Heart right ventricle (tissue), 16 donors: ENCODE measurements at regions not wholly inside any gene's neighbourhood (a gene's known extent, or its start where the extent isn't known, plus 50 kb on each side); places are given as distances from the start of the nearest gene placed in this dataset.
A peak's percentile ranks its signal among the peaks of the same experiment; 100 is the strongest.

Experiments
- ATAC-seq, 8 donors: fragments of 200-7000 bp; cut with Tn5 transposase; one replicate each; pipeline ENCODE4 v1.9.1; 2020; ENCODE audit warnings: mild to moderate bottlenecking in 8 of 8, moderate library complexity in 8 of 8, moderate number of reproducible peaks in 1 of 8
- DNase-seq, 2 donors: peaks; one replicate each; pipeline ENCODE4 v3.0.0-alpha.2; 2020
- H3K27ac ChIP-seq, 10 donors: fragments of 200-600 bp; sonication (generic) in 2 of 10; one replicate each; pipeline versions ENCODE4 v1.5.0 to v1.8.0; 2020 to 2022; ENCODE audit warnings: mild to moderate bottlenecking in 3 of 10
- H3K27me3 ChIP-seq, 7 donors: fragments of 200-600 bp; one replicate each; pipeline ENCODE4 v1.8.0; 2021 to 2022; ENCODE audit warnings: mild to moderate bottlenecking in 2 of 7
- H3K36me3 ChIP-seq, 9 donors: fragments of 200-600 bp; sonication (generic) in 1 of 9; one replicate each; pipeline versions ENCODE4 v1.5.0 to v1.8.0; 2020 to 2022; ENCODE audit warnings: mild to moderate bottlenecking in 2 of 9
- H3K4me1 ChIP-seq, 9 donors: fragments of 200-600 bp; sonication (generic) in 1 of 9; one replicate each; pipeline versions ENCODE4 v1.5.0 to v1.8.0; 2020 to 2022; ENCODE audit warnings: mild to moderate bottlenecking in 4 of 9
- H3K4me3 ChIP-seq, 10 donors: fragments of 200-600 bp; sonication (generic) in 2 of 10; one replicate each; pipeline versions ENCODE4 v1.5.0 to v1.8.0; 2020 to 2022; ENCODE audit warnings: mild to moderate bottlenecking in 7 of 10, moderate library complexity in 2 of 10
- H3K9me3 ChIP-seq, 11 donors: fragments of 200-600 bp in 10 of 11; sonication (generic) in 2 of 11; one replicate each; pipeline versions ENCODE4 v1.5.0 to v1.8.0; 2013 to 2022; ENCODE audit warnings: mild to moderate bottlenecking in 2 of 11, control low read depth in 1 of 11, moderate library complexity in 1 of 11
- CTCF ChIP-seq, 9 donors: fragments of 200-600 bp; sonication (generic) in 2 of 9; IDR thresholded peaks; one replicate each; pipeline versions ENCODE4 v1.5.0 to v1.8.0; 2021 to 2022; ENCODE audit warnings: antibody characterized with exemption in 9 of 9, mild to moderate bottlenecking in 5 of 9, moderate library complexity in 1 of 9
- WGBS, 2 donors: extraction: QIAGEN DNeasy Blood & Tissue Kit; methylation state at CpG; one replicate each; pipeline ENCODE4 v1.1.7; 2013; ENCODE audit warnings: inconsistent platforms in 1 of 2; 5-methylcytosine and 5-hydroxymethylcytosine counted together
- intact Hi-C, 10 donors: fragments of 100-400 bp; cut with DNase I; formaldehyde crosslinking; loops; one replicate each; pipeline versions ENCODE4 v1.11.1 to v1.14.2; 2022
- donor health status: Arrhythmogenic right ventricular cardiomyopathy.
- donor health status: ischemic (EF 13 %, LVEDD 7.1; RV severe dilation, severe dysfunction).
- donor health status: healthy with polysubstance abuse.
- donor health status: DM: no; HTN: yes; CAD: no.
- donor health status: DM: no; HTN: no; CAD: no.
- donor health status: ischemic (EF 25% LVEDD 6.9; RV normal size, moderate dysfunction).
- donor health status: ischemic (EF 25% LVEDD 5.7; RV mildly dilated, moderate dysfunction).
- donor health status: healthy.
- donor health status: DM: yes; HTN: yes; CAD: no.
- donor health status: Ischemic cardiomyopathy.
- donor health status: ischemic (EF 35%, LVEDD 5.7; RV mildly dilated, moderate dysfunction).
- donor health status: nonischemic (EF 11% LVEDD 7.7; RV severe dilation, severe dysfunction).
- donor health status: DM: yes; HTN: yes; CAD: no.
- donor health status: PGD.
- donor health status: ischemic (EF 29% LVEDD 5.4; RV normal size, mild dysfunction).
- donor health status: nonischemic (EF 23%, LVEDD 6.1; RV moderate dilation, normal function).

- no peaks in the 10 kb centered on the region for H3K4me1 ChIP-seq
- no peak for TF ChIP-seq CTCF (IDR thresholded peaks at IDR 0.05)
These were observed 220.2 kb upstream of the MAD2L1 start for GRCh38 chr4:120286813-120287212.

GRCh38 chr4:120281581-120281980 is 214.9 kb upstream of the MAD2L1 start:
- H3K4me3 ChIP-seq: no peak overlapping the region
- TF ChIP-seq CTCF (IDR thresholded peaks at IDR 0.05): no peak
- no peak overlapping the region for H3K27ac ChIP-seq
- intact Hi-C loops: no loop called here
- no peaks in the 10 kb centered on the region for H3K9me3 ChIP-seq
- H3K4me1 ChIP-seq: peaks cover 0 to 7% (median 3%) of the 10 kb centered on the region in 9 donors
- DNase-seq (no peak), ATAC-seq (no peak)
- H3K36me3 ChIP-seq: no peaks in the 10 kb centered on the region
- no peaks in the 10 kb centered on the region for H3K27me3 ChIP-seq

More at GRCh38 chr4:120286813-120287212, 220.2 kb upstream of the MAD2L1 start:
- DNase-seq: no peak
- H3K4me3 ChIP-seq: no peak overlapping the region
- no peak overlapping the region for H3K27ac ChIP-seq
- WGBS, 2 donors: 60 to 75% methylated on average over 2 of the region's 2 CpGs
- H3K27me3 ChIP-seq: no peaks in the 10 kb centered on the region
- no peak for ATAC-seq
- H3K36me3 ChIP-seq: no peaks in the 10 kb centered on the region
- intact Hi-C loops: no loop called here
- H3K9me3 ChIP-seq: no peaks in the 10 kb centered on the region

- no peak overlapping the region for H3K27ac ChIP-seq
- ATAC-seq: peak in 1 of 8 donors; percentile 53
- no peaks in the 10 kb centered on the region for H3K36me3 ChIP-seq
- no peaks in the 10 kb centered on the region for H3K27me3 ChIP-seq
- TF ChIP-seq CTCF (IDR thresholded peaks at IDR 0.05): no peak
- no peaks in the 10 kb centered on the region for H3K9me3 ChIP-seq
- H3K4me1 ChIP-seq: peaks cover 0 to 7% (median 3%) of the 10 kb centered on the region in 9 donors
- H3K4me3 ChIP-seq: no peak overlapping the region
- intact Hi-C loops: no loop called here
- no peak for DNase-seq
These were observed 210.7 kb upstream of the MAD2L1 start for GRCh38 chr4:120277391-120277790.

- ATAC-seq (no peak), DNase-seq (no peak)
- Histone ChIP-seq H3K27me3 (no peaks in the 10 kb centered on the region), H3K36me3 (no peaks in the 10 kb centered on the region), H3K27ac (no peak overlapping the region), H3K4me1 (no peaks in the 10 kb centered on the region), H3K4me3 (no peak overlapping the region), H3K9me3 (no peaks in the 10 kb centered on the region)
- intact Hi-C loops: no loop called here
- WGBS, 2 donors: 69 to 77% methylated on average over 5 of the region's 5 CpGs
- no peak for TF ChIP-seq CTCF (IDR thresholded peaks at IDR 0.05)
These were observed 200.0 kb upstream of the MAD2L1 start for GRCh38 chr4:120266602-120267001.

- ATAC-seq: no peak
- Histone ChIP-seq H3K4me3 (no peak overlapping the region), H3K27ac (no peak overlapping the region), H3K4me1 (no peaks in the 10 kb centered on the region), H3K9me3 (no peaks in the 10 kb centered on the region), H3K36me3 (no peaks in the 10 kb centered on the region), H3K27me3 (no peaks in the 10 kb centered on the region)
- WGBS, 2 donors: 57 to 61% methylated on average over 4 of the region's 4 CpGs
- intact Hi-C loops: no loop called here
- no peak for DNase-seq
- no peak for TF ChIP-seq CTCF (IDR thresholded peaks at IDR 0.05)
These were observed 197.0 kb upstream of the MAD2L1 start for GRCh38 chr4:120263618-120264017.
